ENCODE measurements at regions not wholly inside any gene's neighbourhood (a gene's known extent, or its start where the extent isn't known, plus 50 kb on each side); places are given as distances from the start of the nearest gene placed in this dataset.
"Not testable (repeated sequence)": the region's sequence is repeated elsewhere in the genome, so short reads cannot be mapped to it uniquely, and the experiment has no call there.

GRCh38 chr4:189869236-189869635, 71.4 kb upstream of the FRG1 start:
- DNase-seq (ENCODE audit: low read depth in 2 of 2) = no peak

- DNase-seq (ENCODE audit: low read depth in 2 of 2) = no peak
Measured at GRCh38 chr4:189870511-189871234, 70.0 kb upstream of the FRG1 start.

- no peak for DNase-seq (ENCODE audit: low read depth in 2 of 2)
Measured at GRCh38 chr4:189874591-189874990, 66.1 kb upstream of the FRG1 start.

- not testable (repeated sequence) for DNase-seq (ENCODE audit: low read depth in 2 of 2)
Measured at GRCh38 chr4:189881190-189881589, 59.5 kb upstream of the FRG1 start.

GRCh38 chr4:189888407-189888806, 52.3 kb upstream of the FRG1 start:
- DNase-seq (ENCODE audit: low read depth in 2 of 2) = not testable (repeated sequence)

Data from stimulated activated CD4-positive, alpha-beta T cell treated with anti-CD3 and anti-CD28 coated beads, Interleukin-15, amount 100 ng/mL, for 48 hours (primary cell).